ENCODE measurements at regions not wholly inside any gene's neighbourhood (a gene's known extent, or its start where the extent isn't known, plus 50 kb on each side); places are given as distances from the start of the nearest gene placed in this dataset.

GRCh38 chr18:7332452-7332851 lies 101.6 kb downstream of the LRRC30 start:
- TF ChIP-seq, protein P1, sequence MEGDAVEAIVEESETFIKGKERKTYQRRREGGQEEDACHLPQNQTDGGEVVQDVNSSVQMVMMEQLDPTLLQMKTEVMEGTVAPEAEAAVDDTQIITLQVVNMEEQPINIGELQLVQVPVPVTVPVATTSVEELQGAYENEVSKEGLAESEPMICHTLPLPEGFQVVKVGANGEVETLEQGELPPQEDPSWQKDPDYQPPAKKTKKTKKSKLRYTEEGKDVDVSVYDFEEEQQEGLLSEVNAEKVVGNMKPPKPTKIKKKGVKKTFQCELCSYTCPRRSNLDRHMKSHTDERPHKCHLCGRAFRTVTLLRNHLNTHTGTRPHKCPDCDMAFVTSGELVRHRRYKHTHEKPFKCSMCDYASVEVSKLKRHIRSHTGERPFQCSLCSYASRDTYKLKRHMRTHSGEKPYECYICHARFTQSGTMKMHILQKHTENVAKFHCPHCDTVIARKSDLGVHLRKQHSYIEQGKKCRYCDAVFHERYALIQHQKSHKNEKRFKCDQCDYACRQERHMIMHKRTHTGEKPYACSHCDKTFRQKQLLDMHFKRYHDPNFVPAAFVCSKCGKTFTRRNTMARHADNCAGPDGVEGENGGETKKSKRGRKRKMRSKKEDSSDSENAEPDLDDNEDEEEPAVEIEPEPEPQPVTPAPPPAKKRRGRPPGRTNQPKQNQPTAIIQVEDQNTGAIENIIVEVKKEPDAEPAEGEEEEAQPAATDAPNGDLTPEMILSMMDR (optimal IDR thresholded peaks at IDR 0.05 in 1 of 3, IDR thresholded peaks at IDR 0.05 in 1 of 3, conservative IDR thresholded peaks at IDR 0.05 in 1 of 3; ENCODE audit: extremely low read depth in 1 of 3, insufficient read depth in 2 of 3, low read length in 3 of 3), result no peak
- TF ChIP-seq EZH2 (IDR thresholded peaks at IDR 0.05; ENCODE audit: low read length), result no peak

All from keratinocyte (primary cell).